Stomach (tissue), 8 donors: ENCODE measurements at regions not wholly inside any gene's neighbourhood (a gene's known extent, or its start where the extent isn't known, plus 50 kb on each side); places are given as distances from the start of the nearest gene placed in this dataset.
"Not testable (repeated sequence)": the region's sequence is repeated elsewhere in the genome, so short reads cannot be mapped to it uniquely, and the experiment has no call there.

ENCODE experiments used
- DNase-seq, 2 donors: peaks; one replicate each; pipeline versions ENCODE4 v3.0.0 to v3.0.0-alpha.2; 2013 to 2019
- H3K27ac ChIP-seq, 5 donors: fragments of 200-600 bp in 4 of 5; sonication (generic) in 4 of 5; one replicate each; pipeline ENCODE4 v1.5.1; 2013 to 2019; ENCODE audit warnings: mild to moderate bottlenecking in 1 of 5, moderate library complexity in 1 of 5
- H3K27me3 ChIP-seq, 3 donors: fragments of 200-600 bp; sonication (generic); one replicate each; pipeline ENCODE4 v1.5.1; 2017 to 2019; ENCODE audit warnings: mixed run types in 1 of 3
- H3K36me3 ChIP-seq, 4 donors: fragments of 200-600 bp; sonication (generic); 1 replicate in 3 of 4; 2 replicates in 1 of 4; pipeline ENCODE4 v1.5.1; 2016 to 2019
- H3K4me1 ChIP-seq, 4 donors: fragments of 200-600 bp; sonication (generic); one replicate each; pipeline ENCODE4 v1.5.1; 2016 to 2019
- H3K4me3 ChIP-seq, 4 donors: fragments of 200-600 bp; sonication (generic) in 3 of 4; one replicate each; pipeline ENCODE4 v1.5.1; 2016 to 2019; ENCODE audit warnings: mild to moderate bottlenecking in 1 of 4
- H3K9me3 ChIP-seq, 4 donors: fragments of 200-600 bp; sonication (generic); one replicate each; pipeline ENCODE4 v1.5.1; 2016 to 2019
- EP300 ChIP-seq: sonication (generic); formaldehyde crosslinking; IDR thresholded peaks from one replicate; pipeline ENCODE4 v1.6.1; 2017; ENCODE audit warnings: antibody characterized with exemption
- POLR2A ChIP-seq, 4 donors: fragments of 450-650 bp; IDR thresholded peaks; one replicate each; pipeline ENCODE4 v1.6.1; 2016; ENCODE audit warnings: antibody characterized with exemption in 4 of 4, control low read depth in 2 of 4, mild to moderate bottlenecking in 1 of 4, moderate library complexity in 1 of 4
- POLR2AphosphoS5 ChIP-seq, 3 donors: sonication (generic); formaldehyde crosslinking; IDR thresholded peaks; one replicate each; pipeline ENCODE4 v1.6.1; 2016; ENCODE audit warnings: antibody characterized with exemption in 3 of 3
- WGBS, 5 donors: extraction: QIAGEN DNeasy Blood & Tissue Kit in 3 of 5; methylation state at CpG; one replicate each; pipeline versions ENCODE4 v1.1.5 to v1.1.7; 2013 to 2018; 5-methylcytosine and 5-hydroxymethylcytosine counted together
- intact Hi-C: fragments of 100-400 bp; cut with DNase I; formaldehyde crosslinking; loops from one replicate; pipeline ENCODE4 v1.15.1; 2023; ENCODE audit warnings: low total_unique reads
- TF ChIP-seq, protein P1 (sequence below), 7 experiments: fragments of 450-650 bp in 4 of 7; fragments of 200-600 bp in 3 of 7; sonication (generic) in 3 of 7; IDR thresholded peaks; one replicate each; pipeline ENCODE4 v1.5.1; 2016 to 2019; ENCODE audit warnings: antibody characterized with exemption in 7 of 7, control low read depth in 2 of 7, mild to moderate bottlenecking in 1 of 7
- donor health status: healthy with polysubstance abuse.
- donor health status: Bipolar disorder and iron deficiency.
- donor health status: healthy.

DNA sequence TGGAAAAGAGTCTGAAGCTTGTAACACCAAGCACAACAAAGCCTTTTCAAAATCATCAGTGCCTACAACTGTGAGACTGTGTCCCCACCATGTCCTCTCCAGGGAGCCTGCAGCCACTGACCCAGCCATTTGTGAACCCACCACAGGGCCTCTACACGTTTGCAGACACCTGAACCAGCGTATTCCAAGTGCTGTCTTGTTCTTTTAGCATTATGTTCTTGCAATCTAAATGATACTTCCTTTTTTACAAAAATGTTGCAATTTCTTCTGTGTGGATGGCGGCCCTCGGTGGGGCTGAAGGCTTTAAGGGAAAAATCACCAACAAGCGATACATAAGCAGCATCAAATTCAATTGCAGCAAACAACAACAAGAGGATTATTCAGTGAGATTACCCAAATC lies 403.2 kb upstream of the MGMT start:
- H3K9me3 ChIP-seq = no peaks in the 10 kb centered on the region
- H3K4me3 ChIP-seq = no peak overlapping the region
- H3K36me3 ChIP-seq = no peaks in the 10 kb centered on the region
- TF ChIP-seq POLR2AphosphoS5 (IDR thresholded peaks at IDR 0.05) (no peak), POLR2A (IDR thresholded peaks at IDR 0.05) (no peak), EP300 (no peak)
- TF ChIP-seq, protein P1, sequence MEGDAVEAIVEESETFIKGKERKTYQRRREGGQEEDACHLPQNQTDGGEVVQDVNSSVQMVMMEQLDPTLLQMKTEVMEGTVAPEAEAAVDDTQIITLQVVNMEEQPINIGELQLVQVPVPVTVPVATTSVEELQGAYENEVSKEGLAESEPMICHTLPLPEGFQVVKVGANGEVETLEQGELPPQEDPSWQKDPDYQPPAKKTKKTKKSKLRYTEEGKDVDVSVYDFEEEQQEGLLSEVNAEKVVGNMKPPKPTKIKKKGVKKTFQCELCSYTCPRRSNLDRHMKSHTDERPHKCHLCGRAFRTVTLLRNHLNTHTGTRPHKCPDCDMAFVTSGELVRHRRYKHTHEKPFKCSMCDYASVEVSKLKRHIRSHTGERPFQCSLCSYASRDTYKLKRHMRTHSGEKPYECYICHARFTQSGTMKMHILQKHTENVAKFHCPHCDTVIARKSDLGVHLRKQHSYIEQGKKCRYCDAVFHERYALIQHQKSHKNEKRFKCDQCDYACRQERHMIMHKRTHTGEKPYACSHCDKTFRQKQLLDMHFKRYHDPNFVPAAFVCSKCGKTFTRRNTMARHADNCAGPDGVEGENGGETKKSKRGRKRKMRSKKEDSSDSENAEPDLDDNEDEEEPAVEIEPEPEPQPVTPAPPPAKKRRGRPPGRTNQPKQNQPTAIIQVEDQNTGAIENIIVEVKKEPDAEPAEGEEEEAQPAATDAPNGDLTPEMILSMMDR (IDR thresholded peaks at IDR 0.05) = no peak
- H3K27me3 ChIP-seq = no peaks in the 10 kb centered on the region
- H3K27ac ChIP-seq = no peak overlapping the region
- DNase-seq = no peak
- no peaks in the 10 kb centered on the region for H3K4me1 ChIP-seq
- WGBS, 5 donors = 75 to 83% (median 80%) methylated on average over 5 of the region's 5 CpGs
- intact Hi-C loops = no loop called here

DNA sequence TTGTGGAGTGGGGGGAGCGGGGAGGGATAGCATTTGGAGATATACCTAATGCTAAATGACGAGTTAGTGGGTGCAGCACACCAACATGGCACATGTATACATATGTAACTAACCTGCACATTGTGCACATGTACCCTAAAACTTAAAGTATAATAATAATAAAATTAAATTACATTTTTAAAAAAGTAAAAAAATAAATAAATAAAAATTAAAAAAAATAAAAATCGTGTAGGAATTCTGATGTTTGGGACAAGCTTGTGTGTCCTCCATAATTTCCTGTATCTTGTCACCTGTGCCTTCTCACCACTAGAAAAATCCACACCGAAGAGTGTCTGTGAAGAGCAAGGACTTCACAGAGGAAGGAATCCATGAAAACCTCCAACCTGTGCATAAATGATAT lies 400.5 kb upstream of the MGMT start:
- H3K4me1 ChIP-seq, H3K27me3 ChIP-seq, H3K9me3 ChIP-seq, H3K27ac ChIP-seq, H3K36me3 ChIP-seq, H3K4me3 ChIP-seq, intact Hi-C loops, DNase-seq: not testable (repeated sequence)
- WGBS, 5 donors = 83 to 91% (median 88%) methylated on average over 4 of the region's 4 CpGs

DNA sequence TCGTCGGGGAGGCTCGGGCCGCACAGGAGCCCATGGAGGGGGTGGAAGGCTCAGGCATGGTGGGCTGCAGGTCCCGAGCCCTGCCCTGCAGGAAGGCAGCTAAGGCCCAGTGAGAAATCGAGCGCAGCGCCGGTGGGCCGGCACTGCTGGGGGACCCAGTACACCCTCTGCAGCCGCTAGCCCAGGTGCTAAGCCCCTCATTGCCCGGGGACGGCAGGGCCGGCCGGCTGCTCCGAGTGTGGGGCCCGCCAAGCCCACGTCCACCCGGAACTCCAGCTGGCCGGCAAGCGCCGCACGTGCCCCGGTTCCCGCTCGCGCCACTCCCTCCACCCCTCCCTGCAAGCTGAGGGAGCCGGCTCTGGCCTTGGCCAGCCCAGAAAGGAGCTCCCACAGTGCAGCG lies 395.6 kb upstream of the MGMT start:
- intact Hi-C loops, H3K27ac ChIP-seq, H3K4me1 ChIP-seq, H3K9me3 ChIP-seq, DNase-seq, H3K36me3 ChIP-seq, H3K4me3 ChIP-seq, H3K27me3 ChIP-seq: not testable (repeated sequence)
- WGBS, 5 donors = 94 to 98% (median 97%) methylated on average over 6 to 29 of the region's 29 CpGs

DNA sequence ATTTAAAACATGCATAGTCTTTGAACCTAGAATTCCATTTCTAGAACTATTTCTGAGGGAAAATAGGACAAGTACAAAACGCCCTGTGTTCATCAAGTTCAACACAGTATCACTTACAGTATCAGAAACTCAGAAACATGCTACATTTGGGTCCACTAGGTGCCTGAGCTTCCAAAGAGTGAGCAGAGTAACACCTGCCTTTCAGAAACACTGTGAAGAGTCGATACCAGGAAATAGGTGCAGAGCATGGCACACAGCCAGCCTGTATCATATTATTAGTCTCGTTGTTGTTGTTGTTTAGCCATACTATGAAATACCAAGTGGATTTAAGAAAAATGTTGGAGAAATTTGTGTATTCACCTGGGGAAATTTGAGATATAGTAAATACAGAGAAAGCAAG lies 392.1 kb upstream of the MGMT start:
- 47 to 60% (median 50%) methylated on average over 3 of the region's 3 CpGs for WGBS, 5 donors

DNA sequence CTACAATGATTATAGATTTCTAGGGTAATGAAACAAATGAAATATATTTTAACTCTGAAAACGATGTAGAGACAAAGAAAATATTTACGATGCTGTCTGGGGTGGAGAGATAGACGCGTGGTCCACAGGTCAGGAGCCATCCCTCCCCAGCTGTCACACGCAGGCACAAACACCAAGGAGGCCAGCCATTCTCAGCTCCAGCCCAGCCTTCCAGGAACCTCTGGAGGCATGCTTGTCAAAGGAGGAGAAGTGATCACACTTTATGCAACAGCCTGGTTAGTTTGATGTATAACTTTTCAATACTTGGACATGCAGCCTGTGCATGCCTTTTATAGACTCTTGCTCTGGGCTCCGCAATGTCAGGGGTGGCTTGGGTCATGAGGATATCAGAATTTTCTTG lies 391.5 kb upstream of the MGMT start:
- H3K4me3 ChIP-seq = no peak overlapping the region
- intact Hi-C loops = no loop called here
- peaks cover 0 to 4% (median 0%) of the 10 kb centered on the region in 4 donors for H3K4me1 ChIP-seq
- peaks cover 0 to 6% (median 0%) of the 10 kb centered on the region in 4 donors for H3K9me3 ChIP-seq
- H3K27me3 ChIP-seq = no peaks in the 10 kb centered on the region
- H3K27ac ChIP-seq = no peak overlapping the region
- TF ChIP-seq POLR2A (IDR thresholded peaks at IDR 0.05) = no peak
- no peak for TF ChIP-seq EP300
- TF ChIP-seq POLR2AphosphoS5 (IDR thresholded peaks at IDR 0.05) = no peak
- TF ChIP-seq, protein P1 (IDR thresholded peaks at IDR 0.05) = no peak
- 69 to 80% (median 78%) methylated on average over 6 of the region's 6 CpGs for WGBS, 5 donors
- no peaks in the 10 kb centered on the region for H3K36me3 ChIP-seq
- no peak for DNase-seq

More for the DNA sequence above, 392.1 kb upstream of the MGMT start:
- Histone ChIP-seq H3K4me1 (peaks cover 0 to 4% (median 0%) of the 10 kb centered on the region in 4 donors), H3K4me3 (no peak overlapping the region), H3K9me3 (peaks cover 0 to under 1% (median 0%) of the 10 kb centered on the region in 4 donors), H3K36me3 (no peaks in the 10 kb centered on the region), H3K27ac (no peak overlapping the region), H3K27me3 (no peaks in the 10 kb centered on the region)
- TF ChIP-seq, protein P1 (IDR thresholded peaks at IDR 0.05) = no peak
- no peak for TF ChIP-seq EP300
- no peak for TF ChIP-seq POLR2A (IDR thresholded peaks at IDR 0.05)
- TF ChIP-seq POLR2AphosphoS5 (IDR thresholded peaks at IDR 0.05) = no peak
- no peak for DNase-seq
- intact Hi-C loops = no loop called here
